Kidney tubule cell (primary cell): ENCODE measurements at regions not wholly inside any gene's neighbourhood (a gene's known extent, or its start where the extent isn't known, plus 50 kb on each side); places are given as distances from the start of the nearest gene placed in this dataset.
A peak's percentile ranks its signal among the peaks of the same experiment; 100 is the strongest.
"Not testable (repeated sequence)": the region's sequence is repeated elsewhere in the genome, so short reads cannot be mapped to it uniquely, and the experiment has no call there.

Experiments used
- DNase-seq: peaks from one replicate; pipeline ENCODE4 v3.0.0-alpha.2; 2018; ENCODE audit warnings: low spot score

GRCh38 chr6:137309078-137309762, 90.0 kb upstream of the IFNGR1 start:
- DNase-seq: peak; percentile 89

- no peak for DNase-seq
Measured at GRCh38 chr6:137307163-137307854, 88.1 kb upstream of the IFNGR1 start.

- DNase-seq: no peak
Measured at GRCh38 chr6:137305691-137306090, 86.5 kb upstream of the IFNGR1 start.

- no peak for DNase-seq
Measured at GRCh38 chr6:137304020-137304780, 85.0 kb upstream of the IFNGR1 start.

- no peak for DNase-seq
Measured at GRCh38 chr6:137303441-137303840, 84.3 kb upstream of the IFNGR1 start.

GRCh38 chr6:137299681-137300080, 80.5 kb upstream of the IFNGR1 start:
- DNase-seq: no peak

GRCh38 chr6:137297887-137298286, 78.7 kb upstream of the IFNGR1 start:
- peak; percentile 14 for DNase-seq

GRCh38 chr6:137292326-137292725, 73.1 kb upstream of the IFNGR1 start:
- DNase-seq: not testable (repeated sequence)

- DNase-seq: no peak
Measured at GRCh38 chr6:137291441-137291840, 72.3 kb upstream of the IFNGR1 start.

- no peak for DNase-seq
Measured at GRCh38 chr6:137290601-137291261, 71.5 kb upstream of the IFNGR1 start.

- DNase-seq: no peak
Measured at GRCh38 chr6:137286916-137287315, 67.7 kb upstream of the IFNGR1 start.

- no peak for DNase-seq
Measured at GRCh38 chr6:137286368-137286767, 67.2 kb upstream of the IFNGR1 start.

- no peak for DNase-seq
Measured at GRCh38 chr6:137284811-137285110, 65.6 kb upstream of the IFNGR1 start.

GRCh38 chr6:137283940-137284810, 65.0 kb upstream of the IFNGR1 start:
- peak; percentile 78 for DNase-seq

GRCh38 chr6:137283080-137283479, 63.9 kb upstream of the IFNGR1 start:
- DNase-seq: no peak

- no peak for DNase-seq
Measured at GRCh38 chr6:137282254-137282653, 63.1 kb upstream of the IFNGR1 start.

- DNase-seq: not testable (repeated sequence)
Measured at GRCh38 chr6:137279279-137279678, 60.1 kb upstream of the IFNGR1 start.

- peak; percentile 96 for DNase-seq
Measured at GRCh38 chr6:137277971-137278637, 58.9 kb upstream of the IFNGR1 start.

- peak; percentile 43 for DNase-seq
Measured at GRCh38 chr6:137272403-137272802, 53.2 kb upstream of the IFNGR1 start.

- DNase-seq: peak; percentile 69
Measured at GRCh38 chr6:137271245-137272183, 52.3 kb upstream of the IFNGR1 start.
